ENCODE measurements at regions not wholly inside any gene's neighbourhood (a gene's known extent, or its start where the extent isn't known, plus 50 kb on each side); places are given as distances from the start of the nearest gene placed in this dataset.

DNA sequence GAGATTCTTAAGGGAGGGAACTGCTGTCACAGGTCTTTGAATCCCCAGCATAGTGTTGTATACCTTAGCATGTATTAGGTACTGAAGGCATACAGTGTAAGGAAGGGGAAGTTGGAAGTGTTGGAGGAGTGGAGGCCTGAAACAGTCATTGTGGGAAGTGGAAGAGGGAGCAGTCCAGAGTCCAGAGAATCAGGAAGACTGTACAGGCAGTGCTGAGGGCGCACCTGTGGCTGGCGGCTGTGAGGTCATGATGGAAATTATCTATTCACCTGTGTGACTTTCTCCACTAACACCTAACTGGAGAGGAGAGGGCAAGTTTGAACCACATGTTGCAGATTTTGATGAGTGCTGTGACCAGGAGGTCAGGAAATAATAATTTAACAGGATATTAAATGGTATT, 119.7 kb upstream of the NIPBL start:
- FAIRE-seq (no peak), DNase-seq (no peak), ATAC-seq (no peak)
- intact Hi-C loops (cut with DNase I) = no loop called here
- WGBS, 2 donors = 89 to 96% methylated on average over 2 of the region's 2 CpGs
- Histone ChIP-seq H3K27me3 (no peaks in the 10 kb centered on the region), H3K4me3 (no peak overlapping the region), H3K36me3 (no peaks in the 10 kb centered on the region), H3K9me3 (no peaks in the 10 kb centered on the region), H3K4me1 (no peaks in the 10 kb centered on the region), H3K27ac (no peak overlapping the region)
- TF ChIP-seq, protein P1, sequence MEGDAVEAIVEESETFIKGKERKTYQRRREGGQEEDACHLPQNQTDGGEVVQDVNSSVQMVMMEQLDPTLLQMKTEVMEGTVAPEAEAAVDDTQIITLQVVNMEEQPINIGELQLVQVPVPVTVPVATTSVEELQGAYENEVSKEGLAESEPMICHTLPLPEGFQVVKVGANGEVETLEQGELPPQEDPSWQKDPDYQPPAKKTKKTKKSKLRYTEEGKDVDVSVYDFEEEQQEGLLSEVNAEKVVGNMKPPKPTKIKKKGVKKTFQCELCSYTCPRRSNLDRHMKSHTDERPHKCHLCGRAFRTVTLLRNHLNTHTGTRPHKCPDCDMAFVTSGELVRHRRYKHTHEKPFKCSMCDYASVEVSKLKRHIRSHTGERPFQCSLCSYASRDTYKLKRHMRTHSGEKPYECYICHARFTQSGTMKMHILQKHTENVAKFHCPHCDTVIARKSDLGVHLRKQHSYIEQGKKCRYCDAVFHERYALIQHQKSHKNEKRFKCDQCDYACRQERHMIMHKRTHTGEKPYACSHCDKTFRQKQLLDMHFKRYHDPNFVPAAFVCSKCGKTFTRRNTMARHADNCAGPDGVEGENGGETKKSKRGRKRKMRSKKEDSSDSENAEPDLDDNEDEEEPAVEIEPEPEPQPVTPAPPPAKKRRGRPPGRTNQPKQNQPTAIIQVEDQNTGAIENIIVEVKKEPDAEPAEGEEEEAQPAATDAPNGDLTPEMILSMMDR (IDR thresholded peaks at IDR 0.05) = no peak

DNA sequence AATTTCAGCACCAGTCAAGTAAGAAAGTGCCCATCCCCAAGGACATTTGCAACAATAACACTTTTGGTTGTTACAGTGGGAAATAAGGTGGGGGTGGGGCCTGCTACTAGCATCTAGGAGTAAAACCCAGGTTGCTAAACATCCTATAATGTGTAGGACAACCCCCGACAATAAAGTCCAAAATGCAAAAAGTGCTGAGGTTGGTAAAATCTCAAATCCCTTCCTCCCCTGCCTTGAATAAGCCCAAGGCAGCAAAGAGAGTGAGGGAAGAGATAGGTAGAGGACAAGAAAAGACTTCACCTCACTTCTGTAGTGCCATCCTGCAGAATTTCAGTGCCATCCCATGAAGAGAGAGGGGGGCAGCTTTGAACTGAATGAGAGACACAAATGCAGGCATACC, 117.5 kb upstream of the NIPBL start:
- TF ChIP-seq, protein P1 (IDR thresholded peaks at IDR 0.05) = no peak
- H3K4me1 ChIP-seq = no peaks in the 10 kb centered on the region
- FAIRE-seq (no peak), DNase-seq (no peak), ATAC-seq (no peak)
- H3K36me3 ChIP-seq = no peaks in the 10 kb centered on the region
- no peaks in the 10 kb centered on the region for H3K9me3 ChIP-seq
- H3K27me3 ChIP-seq = no peaks in the 10 kb centered on the region
- WGBS, 2 donors = 83 to 89% methylated on average over 1 of the region's 1 CpG
- intact Hi-C loops (cut with DNase I) = no loop called here
- no peak overlapping the region for H3K27ac ChIP-seq
- H3K4me3 ChIP-seq = no peak overlapping the region

DNA sequence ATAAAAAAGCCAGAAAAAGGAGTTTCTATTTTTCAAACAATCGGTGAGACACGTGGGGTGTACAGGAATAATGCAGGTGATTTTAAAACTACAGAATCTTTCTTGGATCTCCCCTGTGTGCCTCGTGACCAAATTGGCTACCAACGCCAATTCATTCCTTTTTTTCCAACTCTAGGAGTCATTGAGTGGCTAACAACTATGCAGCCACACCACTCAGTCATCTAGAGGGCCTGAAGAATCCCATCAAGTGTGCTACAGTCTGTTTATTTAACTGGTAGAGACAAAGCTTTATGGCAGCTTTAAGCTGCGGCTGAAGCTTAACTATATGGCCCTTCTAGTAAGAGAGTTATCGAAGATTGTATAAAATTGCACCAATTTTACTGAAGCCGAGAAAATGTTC, 113.1 kb upstream of the NIPBL start:
- intact Hi-C loops (cut with DNase I) = no loop called here
- no peaks in the 10 kb centered on the region for H3K36me3 ChIP-seq
- no peak for DNase-seq
- H3K4me1 ChIP-seq = no peaks in the 10 kb centered on the region
- ATAC-seq = no peak
- H3K27ac ChIP-seq = no peak overlapping the region
- TF ChIP-seq, protein P1 (IDR thresholded peaks at IDR 0.05) = no peak
- H3K4me3 ChIP-seq = no peak overlapping the region
- no peaks in the 10 kb centered on the region for H3K9me3 ChIP-seq
- FAIRE-seq = no peak
- 65 to 72% methylated on average over 7 of the region's 7 CpGs for WGBS, 2 donors
- no peaks in the 10 kb centered on the region for H3K27me3 ChIP-seq

DNA sequence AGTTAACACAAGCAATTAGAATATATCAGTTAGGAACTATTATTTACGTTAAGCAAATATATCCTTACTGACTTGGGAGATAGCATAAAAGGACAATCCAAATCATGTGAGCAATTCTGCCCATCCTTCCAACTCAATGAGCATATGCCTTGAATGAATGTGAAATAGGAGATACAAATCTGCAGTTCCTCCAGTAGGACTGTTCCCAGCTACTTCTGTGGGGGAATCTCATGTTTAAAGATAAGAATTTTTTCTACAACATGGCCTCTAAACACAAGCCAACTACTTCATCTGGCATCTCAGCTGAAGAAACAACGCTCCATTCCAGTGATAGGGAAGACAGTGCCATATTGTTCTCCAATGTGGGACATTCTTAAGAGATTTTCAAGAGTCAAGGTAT, 110.7 kb upstream of the NIPBL start:
- no peaks in the 10 kb centered on the region for H3K9me3 ChIP-seq
- no peaks in the 10 kb centered on the region for H3K4me1 ChIP-seq
- TF ChIP-seq, protein P1 (IDR thresholded peaks at IDR 0.05) = no peak
- WGBS, 2 donors = 70 to 71% methylated on average over 2 of the region's 2 CpGs
- H3K36me3 ChIP-seq = no peaks in the 10 kb centered on the region
- H3K27ac ChIP-seq = no peak overlapping the region
- H3K4me3 ChIP-seq = no peak overlapping the region
- intact Hi-C loops (cut with DNase I) = no loop called here
- no peak for DNase-seq
- no peaks in the 10 kb centered on the region for H3K27me3 ChIP-seq
- FAIRE-seq = no peak
- no peak for ATAC-seq

DNA sequence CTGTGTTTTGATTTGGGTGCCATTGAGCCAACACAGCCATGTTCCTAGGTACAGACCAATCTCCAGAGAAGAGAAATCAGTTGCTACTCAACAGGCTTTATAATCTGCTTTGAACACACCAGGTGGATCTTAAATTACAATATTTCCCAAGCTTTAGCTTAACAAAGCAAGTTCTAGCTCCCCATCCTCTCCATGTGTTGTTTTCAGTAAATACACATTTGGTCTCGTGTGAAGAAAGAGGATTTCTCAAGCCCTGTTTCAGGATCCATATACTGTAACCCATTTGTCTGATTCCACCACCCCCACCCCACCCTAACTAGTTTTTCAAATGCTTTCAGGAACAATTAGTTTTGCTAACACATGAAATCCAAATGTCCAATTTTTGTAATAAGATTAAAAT, 109.6 kb upstream of the NIPBL start:
- FAIRE-seq (no peak), DNase-seq (no peak), ATAC-seq (no peak)
- TF ChIP-seq, protein P1 (IDR thresholded peaks at IDR 0.05) = no peak
- H3K4me1 ChIP-seq = no peaks in the 10 kb centered on the region
- H3K27me3 ChIP-seq = no peaks in the 10 kb centered on the region
- WGBS, 2 donors = 78 to 87% methylated on average over 1 of the region's 1 CpG
- no peaks in the 10 kb centered on the region for H3K9me3 ChIP-seq
- intact Hi-C loops (cut with DNase I) = no loop called here
- no peak overlapping the region for H3K27ac ChIP-seq
- H3K36me3 ChIP-seq = no peaks in the 10 kb centered on the region
- no peak overlapping the region for H3K4me3 ChIP-seq

Measured in pancreas (tissue), 10 donors.